COLO829 (cell line): ENCODE measurements at regions not wholly inside any gene's neighbourhood (a gene's known extent, or its start where the extent isn't known, plus 50 kb on each side); places are given as distances from the start of the nearest gene placed in this dataset.

Source experiments
- DNase-seq: peaks from one replicate; pipeline ENCODE4 v3.0.0; 2012; ENCODE audit warnings: low spot score

- DNase-seq: no peak
These were observed 247.0 kb downstream of the ICOS start for GRCh38 chr2:204183608-204184007.

- DNase-seq: no peak
These were observed 247.7 kb downstream of the ICOS start for GRCh38 chr2:204184226-204184625.

- DNase-seq: no peak
These were observed 250.9 kb downstream of the ICOS start for GRCh38 chr2:204187229-204188083.

- no peak for DNase-seq
These were observed 255.0 kb downstream of the ICOS start for GRCh38 chr2:204191574-204191973.

GRCh38 chr2:204195498-204195897 is 258.9 kb downstream of the ICOS start:
- no peak for DNase-seq

- no peak for DNase-seq
These were observed 260.9 kb downstream of the ICOS start for GRCh38 chr2:204197336-204198005.

- no peak for DNase-seq
These were observed 262.8 kb downstream of the ICOS start for GRCh38 chr2:204199357-204199756.

- DNase-seq: no peak
These were observed 264.9 kb downstream of the ICOS start for GRCh38 chr2:204201507-204201906.

GRCh38 chr2:204202253-204202652 is 265.7 kb downstream of the ICOS start:
- DNase-seq: no peak

- no peak for DNase-seq
These were observed 267.1 kb downstream of the ICOS start for GRCh38 chr2:204203704-204204103.

GRCh38 chr2:204205082-204205481 is 268.5 kb downstream of the ICOS start:
- DNase-seq: no peak

- DNase-seq: no peak
These were observed 269.0 kb downstream of the ICOS start for GRCh38 chr2:204205538-204205937.

- no peak for DNase-seq
These were observed 271.3 kb downstream of the ICOS start for GRCh38 chr2:204207866-204208265.

- no peak for DNase-seq
These were observed 277.0 kb downstream of the ICOS start for GRCh38 chr2:204213588-204213987.

GRCh38 chr2:204218040-204218439 is 281.5 kb downstream of the ICOS start:
- DNase-seq: no peak

- DNase-seq: no peak
These were observed 282.6 kb downstream of the ICOS start for GRCh38 chr2:204219196-204219595.

GRCh38 chr2:204220896-204221295 is 284.3 kb downstream of the ICOS start:
- DNase-seq: no peak

GRCh38 chr2:204223046-204223445 is 286.5 kb downstream of the ICOS start:
- DNase-seq: no peak

- no peak for DNase-seq
These were observed 287.0 kb downstream of the ICOS start for GRCh38 chr2:204223544-204223943.

GRCh38 chr2:204225671-204226073 is 289.1 kb downstream of the ICOS start:
- DNase-seq: no peak

- DNase-seq: no peak
These were observed 289.8 kb downstream of the ICOS start for GRCh38 chr2:204226305-204226880.

- no peak for DNase-seq
These were observed 291.8 kb downstream of the ICOS start for GRCh38 chr2:204228169-204228886.

- DNase-seq: no peak
These were observed 297.7 kb downstream of the ICOS start for GRCh38 chr2:204234248-204234647.
